H1 (cell line): ENCODE measurements at regions not wholly inside any gene's neighbourhood (a gene's known extent, or its start where the extent isn't known, plus 50 kb on each side); places are given as distances from the start of the nearest gene placed in this dataset.

Experiments used
- CTCF ChIA-PET: fragments of 300-600 bp; sonication (Branson Sonifier 250); formaldehyde crosslinking; loops from one replicate; lab custom pipeline; 2021; ENCODE audit not compliant: partially characterized antibody; lab: Charles Lee
- POLR2A ChIA-PET: fragments of 300-600 bp; sonication (Branson Sonifier 250); formaldehyde crosslinking; loops from one replicate; lab custom pipeline; 2021; ENCODE audit warnings: inconsistent platforms; ENCODE audit not compliant: partially characterized antibody; lab: Charles Lee
- DNase-seq, 2 experiments: peaks; one replicate each; pipeline versions ENCODE4 v3.0.0 to v3.0.0-alpha.2; 2010 to 2022; ENCODE audit warnings: low spot score in 2 of 2, low read depth in 1 of 2, mixed read lengths in 1 of 2
- FAIRE-seq: peaks from 2 replicates; lab custom pipeline; 2011; peaks lifted over from hg19 to GRCh38; lab: Jason Lieb, UNC
- H2AFZ ChIP-seq: 2 replicates; pipeline ENCODE4 v1.8.1; 2012; ENCODE audit warnings: low read length, inconsistent platforms
- H2AK5ac ChIP-seq: 2 replicates; pipeline ENCODE4 v1.6.1; 2013; ENCODE audit warnings: low read depth, low read length
- H2BK120ac ChIP-seq: replicated peaks from 2 replicates; pipeline ENCODE3; 2013; ENCODE audit warnings: low read depth, low read length, inconsistent platforms
- H2BK12ac ChIP-seq: 2 replicates; pipeline ENCODE4 v1.6.1; 2013; ENCODE audit warnings: low read depth, low read length
- H2BK15ac ChIP-seq: 2 replicates; pipeline ENCODE4 v1.6.1; 2013; ENCODE audit warnings: low read length
- H2BK20ac ChIP-seq: 2 replicates; pipeline ENCODE4 v1.6.1; 2013; ENCODE audit warnings: low read length
- H2BK5ac ChIP-seq: 2 replicates; pipeline ENCODE4 v1.6.1; 2013; ENCODE audit warnings: low read depth, low read length
- H3K14ac ChIP-seq: 2 replicates; pipeline ENCODE4 v1.6.1; 2013; ENCODE audit warnings: inconsistent platforms; ENCODE audit not compliant: insufficient read length
- H3K18ac ChIP-seq: 2 replicates; pipeline ENCODE4 v1.6.1; 2013; ENCODE audit warnings: low read length; ENCODE audit errors: extremely low read depth
- H3K23ac ChIP-seq: 2 replicates; pipeline ENCODE4 v1.6.1; 2013; ENCODE audit warnings: inconsistent platforms; ENCODE audit not compliant: insufficient read length
- H3K23me2 ChIP-seq: 2 replicates; pipeline ENCODE4 v1.6.1; 2013; ENCODE audit warnings: low read depth, low read length
- H3K27ac ChIP-seq: 2 replicates; pipeline ENCODE4 v1.6.1; 2011; ENCODE audit warnings: low read depth, low read length, inconsistent platforms
- H3K27me3 ChIP-seq, 4 experiments: replicated peaks in 1 of 4; 1 replicate in 1 of 4; 2 replicates in 3 of 4; pipeline versions ENCODE4 v1.6.1 to v1.8.1; 2011 to 2013; ENCODE audit warnings: low read length in 3 of 4, mild to moderate bottlenecking in 3 of 4, inconsistent platforms in 2 of 4, mixed read lengths in 2 of 4, moderate library complexity in 1 of 4; ENCODE audit not compliant: control insufficient read depth in 3 of 4, insufficient read depth in 3 of 4; ENCODE audit errors: extremely low read depth in 1 of 4
- H3K36me3 ChIP-seq, 4 experiments: 2 replicates each; pipeline versions ENCODE4 v1.6.1 to v1.8.1; 2011 to 2013; ENCODE audit warnings: mild to moderate bottlenecking in 4 of 4, low read length in 3 of 4, moderate library complexity in 2 of 4, control low read depth in 1 of 4, inconsistent platforms in 1 of 4; ENCODE audit not compliant: insufficient read depth in 4 of 4, control insufficient read depth in 2 of 4
- H3K4ac ChIP-seq: replicated peaks from 2 replicates; pipeline ENCODE3; 2013; ENCODE audit warnings: low read length, low read depth, mixed read lengths, inconsistent platforms; ENCODE audit not compliant: insufficient read length
- H3K4me1 ChIP-seq, 4 experiments: replicated peaks in 1 of 4; 1 replicate in 1 of 4; 2 replicates in 3 of 4; pipeline versions ENCODE4 v1.6.1 to v1.8.1; 2011 to 2013; ENCODE audit warnings: low read length in 3 of 4, inconsistent platforms in 2 of 4, mixed read lengths in 1 of 4; ENCODE audit not compliant: insufficient read depth in 4 of 4, control insufficient read depth in 3 of 4
- H3K4me2 ChIP-seq, 2 experiments: 2 replicates each; pipeline versions ENCODE4 v1.6.1 to v1.8.1; 2011 to 2013; ENCODE audit warnings: low read depth in 2 of 2, low read length in 2 of 2, control low read depth in 1 of 2, inconsistent platforms in 1 of 2, mild to moderate bottlenecking in 1 of 2; ENCODE audit not compliant: insufficient read depth in 1 of 2
- H3K4me3 ChIP-seq, 4 experiments: fragments of 200-600, 300-600 bp in 1 of 4; sonication (generic), shearing (Covaris generic), sonication (Bioruptor Twin) in 1 of 4; 2 replicates each; pipeline versions ENCODE4 v1.5.1 to v1.8.1; 2011 to 2016; ENCODE audit warnings: low read length in 4 of 4, low read depth in 3 of 4, control low read depth in 2 of 4, inconsistent platforms in 2 of 4, mild to moderate bottlenecking in 2 of 4, mixed read lengths in 1 of 4, moderate library complexity in 1 of 4; ENCODE audit not compliant: insufficient read depth in 2 of 4; ENCODE audit errors: extremely low read depth in 1 of 4
- H3K56ac ChIP-seq: replicated peaks from 2 replicates; pipeline ENCODE3; 2013; ENCODE audit warnings: low read depth, mild to moderate bottlenecking, mixed read lengths, low read length, inconsistent platforms; ENCODE audit not compliant: insufficient read length
- H3K79me1 ChIP-seq: 2 replicates; pipeline ENCODE4 v1.6.1; 2013; ENCODE audit warnings: low read depth, low read length, control low read depth
- H3K79me2 ChIP-seq, 2 experiments: 2 replicates each; pipeline versions ENCODE4 v1.6.1 to v1.8.1; 2012 to 2013; ENCODE audit warnings: low read length in 2 of 2, mild to moderate bottlenecking in 2 of 2, inconsistent platforms in 1 of 2; ENCODE audit not compliant: insufficient read depth in 2 of 2, control insufficient read depth in 1 of 2
- H3K9ac ChIP-seq, 4 experiments: replicated peaks in 1 of 4; 1 replicate in 1 of 4; 2 replicates in 3 of 4; pipeline versions ENCODE4 v1.6.1 to v1.8.1; 2011 to 2013; ENCODE audit warnings: low read depth in 3 of 4, low read length in 3 of 4, control low read depth in 2 of 4, mild to moderate bottlenecking in 2 of 4, moderate library complexity in 2 of 4, inconsistent platforms in 1 of 4; ENCODE audit errors: extremely low read depth in 1 of 4
- H3K9me3 ChIP-seq, 2 experiments: 2 replicates each; pipeline versions ENCODE4 v1.6.1 to v1.8.1; 2012 to 2013; ENCODE audit warnings: mild to moderate bottlenecking in 2 of 2, moderate library complexity in 2 of 2, control low read depth in 1 of 2, inconsistent platforms in 1 of 2, low read depth in 1 of 2, low read length in 1 of 2, mixed read lengths in 1 of 2; ENCODE audit not compliant: insufficient read depth in 2 of 2
- H4K20me1 ChIP-seq, 2 experiments: replicated peaks in 1 of 2; 2 replicates each; pipeline versions ENCODE3 to v1.8.1; 2011 to 2013; ENCODE audit warnings: inconsistent platforms in 2 of 2, low read length in 2 of 2, mild to moderate bottlenecking in 1 of 2; ENCODE audit not compliant: insufficient read depth in 2 of 2, control insufficient read depth in 1 of 2
- H4K5ac ChIP-seq: 2 replicates; pipeline ENCODE4 v1.6.1; 2013; ENCODE audit warnings: low read length, low read depth, mixed read lengths, inconsistent platforms; ENCODE audit not compliant: insufficient read length
- H4K8ac ChIP-seq: 2 replicates; pipeline ENCODE4 v1.8.0; 2013; ENCODE audit warnings: mild to moderate bottlenecking, moderate library complexity, low read length, inconsistent platforms; ENCODE audit not compliant: insufficient read depth; ENCODE audit errors: extremely low read depth
- H4K91ac ChIP-seq: replicated peaks from 2 replicates; pipeline ENCODE3; 2013; ENCODE audit warnings: low read length, mixed read lengths, inconsistent platforms; ENCODE audit not compliant: insufficient read length
- ASH2L ChIP-seq: fragments of 200-600, 300-600 bp; sonication (generic); IDR thresholded peaks from one replicate; pipeline ENCODE4 v1.7.1; 2017; ENCODE audit warnings: low read length
- EZH2 ChIP-seq: fragments of 200-600 bp; sonication (generic); IDR thresholded peaks from 2 replicates; pipeline ENCODE4 v1.7.1; 2012; ENCODE audit warnings: low read depth, mild to moderate bottlenecking, moderate library complexity, low read length, inconsistent platforms; ENCODE audit not compliant: severe bottlenecking
- POLR2A ChIP-seq, 2 experiments: IDR thresholded peaks; 1 replicate in 1 of 2; 2 replicates in 1 of 2; pipeline ENCODE4 v1.6.1; 2011; ENCODE audit warnings: low read depth in 2 of 2, low read length in 2 of 2, mild to moderate bottlenecking in 2 of 2; ENCODE audit errors: control extremely low read depth in 1 of 2
- POU5F1 ChIP-seq: IDR thresholded peaks from 2 replicates; pipeline ENCODE4 v1.6.1; 2011; ENCODE audit warnings: low read depth, mild to moderate bottlenecking, low read length, moderate library complexity
- SAP30 ChIP-seq: fragments of 300-600 bp; sonication (generic); IDR thresholded peaks from 2 replicates; pipeline ENCODE4 v1.7.1; 2012; ENCODE audit warnings: low read length, moderate library complexity, mild to moderate bottlenecking, inconsistent platforms; ENCODE audit not compliant: insufficient read depth, insufficient replicate concordance
- SIRT6 ChIP-seq: IDR thresholded peaks from one replicate; pipeline ENCODE4 v1.7.1; 2012; ENCODE audit warnings: low read length, inconsistent platforms
- SIX5 ChIP-seq: IDR thresholded peaks from 2 replicates; pipeline ENCODE4 v1.6.1; 2011; ENCODE audit warnings: mild to moderate bottlenecking, low read depth, low read length
- WGBS, 2 experiments: shearing (Covaris generic) in 1 of 2; methylation state at CpG; one replicate each; pipeline versions ENCODE4 v1.1.6 to v1.1.7; 2013 to 2015; ENCODE audit warnings: low lambda C conversion rate in 2 of 2, mixed read lengths in 2 of 2, inconsistent platforms in 1 of 2, low coverage in 1 of 2, missing lambda C conversion rate in 1 of 2; ENCODE audit not compliant: insufficient replicate concordance in 2 of 2, insufficient coverage in 1 of 2, insufficient read length in 1 of 2; ENCODE audit errors: extremely low coverage in 1 of 2, missing lambda C conversion rate in 1 of 2; 5-methylcytosine and 5-hydroxymethylcytosine counted together
- TF ChIP-seq, protein P1 (sequence below), 3 experiments: IDR thresholded peaks; 1 replicate in 2 of 3; 2 replicates in 1 of 3; pipeline versions ENCODE4 v1.5.1 to v1.6.1; 2011; ENCODE audit warnings: low read length in 3 of 3, mild to moderate bottlenecking in 3 of 3, inconsistent platforms in 2 of 3, low read depth in 1 of 3, moderate library complexity in 1 of 3; ENCODE audit not compliant: insufficient read depth in 1 of 3; ENCODE audit errors: control extremely low read depth in 1 of 3

DNA sequence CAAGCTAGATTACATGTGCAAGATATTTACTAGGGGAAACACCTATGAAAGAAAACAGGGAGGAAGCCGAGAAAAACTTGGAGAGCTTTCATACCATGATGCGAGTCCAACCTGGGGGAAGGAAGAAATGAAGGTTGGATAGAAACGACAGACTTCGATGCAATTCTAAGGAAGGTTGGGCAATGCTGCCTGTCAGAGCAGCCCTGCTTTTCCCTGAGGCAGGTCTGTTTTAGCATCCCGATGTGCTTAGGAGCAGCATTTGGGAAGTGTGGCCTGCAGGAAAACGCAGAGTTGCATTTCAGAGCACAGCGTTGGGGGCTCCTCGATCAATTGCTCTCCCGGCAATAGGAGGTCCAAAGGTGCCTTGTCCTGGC, 91.9 kb upstream of the DTNBP1 start:
- no peaks in the 10 kb centered on the region for H4K20me1 ChIP-seq
- H3K4me1 ChIP-seq, result no peaks in the 10 kb centered on the region; a peak in 1 of 7 replicates
- no peak overlapping the region for H3K4me3 ChIP-seq
- no peak for FAIRE-seq
- no peaks in the 10 kb centered on the region for H3K79me2 ChIP-seq
- H4K5ac ChIP-seq, result no peak overlapping the region
- no peak overlapping the region for H2BK5ac ChIP-seq
- no peak overlapping the region for H2BK12ac ChIP-seq
- TF ChIP-seq SIX5 (no peak), POU5F1 (no peak), ASH2L (no peak), EZH2 (no peak), SIRT6 (no peak), POLR2A (IDR thresholded peaks at IDR 0.05; ENCODE audit: control extremely low read depth in 1 of 2, low read depth in 2 of 2, low read length in 2 of 2) (no peak), SAP30 (no peak)
- TF ChIP-seq, protein P1, sequence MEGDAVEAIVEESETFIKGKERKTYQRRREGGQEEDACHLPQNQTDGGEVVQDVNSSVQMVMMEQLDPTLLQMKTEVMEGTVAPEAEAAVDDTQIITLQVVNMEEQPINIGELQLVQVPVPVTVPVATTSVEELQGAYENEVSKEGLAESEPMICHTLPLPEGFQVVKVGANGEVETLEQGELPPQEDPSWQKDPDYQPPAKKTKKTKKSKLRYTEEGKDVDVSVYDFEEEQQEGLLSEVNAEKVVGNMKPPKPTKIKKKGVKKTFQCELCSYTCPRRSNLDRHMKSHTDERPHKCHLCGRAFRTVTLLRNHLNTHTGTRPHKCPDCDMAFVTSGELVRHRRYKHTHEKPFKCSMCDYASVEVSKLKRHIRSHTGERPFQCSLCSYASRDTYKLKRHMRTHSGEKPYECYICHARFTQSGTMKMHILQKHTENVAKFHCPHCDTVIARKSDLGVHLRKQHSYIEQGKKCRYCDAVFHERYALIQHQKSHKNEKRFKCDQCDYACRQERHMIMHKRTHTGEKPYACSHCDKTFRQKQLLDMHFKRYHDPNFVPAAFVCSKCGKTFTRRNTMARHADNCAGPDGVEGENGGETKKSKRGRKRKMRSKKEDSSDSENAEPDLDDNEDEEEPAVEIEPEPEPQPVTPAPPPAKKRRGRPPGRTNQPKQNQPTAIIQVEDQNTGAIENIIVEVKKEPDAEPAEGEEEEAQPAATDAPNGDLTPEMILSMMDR (IDR thresholded peaks at IDR 0.05; ENCODE audit: control extremely low read depth in 1 of 3, insufficient read depth in 1 of 3, low read depth in 1 of 3, low read length in 3 of 3), result no peak
- TF ChIP-seq, all 59 proteins: peak for 0
- no peak overlapping the region for H2BK15ac ChIP-seq
- ChIA-PET POLR2A (interaction anchor here (0.8 to 1.2 kb wide), 2 partner anchors 24 to 374 kb away, joined by 3 to 5 read pairs; partner anchors contain the start of gene MYLIP), CTCF (interaction anchor here (0.7 to 2.6 kb wide), 6 partner anchors 10 to 450 kb away, joined by 3 to 8 read pairs (median 4); no protein-coding TSS in a partner anchor)
- H3K23me2 ChIP-seq, result no peaks in the 10 kb centered on the region
- H2AFZ ChIP-seq, result no peak overlapping the region
- H3K36me3 ChIP-seq, result 0 out of 8 replicates have a peak, but pooled peaks cover 0 to 2% (median 0%) of the 10 kb centered on the region in 4 experiments
- no peak overlapping the region for H2BK20ac ChIP-seq
- no peak overlapping the region for H2BK120ac ChIP-seq
- no peaks in the 10 kb centered on the region for H3K79me1 ChIP-seq
- no peak overlapping the region for H3K4me2 ChIP-seq
- no peak overlapping the region for H3K4ac ChIP-seq
- H3K14ac ChIP-seq, result no peak overlapping the region
- peak overlapping the region; percentile 1; the same call in 1 of the 2 replicates for H2AK5ac ChIP-seq
- no peak overlapping the region for H3K27ac ChIP-seq
- H3K9ac ChIP-seq, result no peak overlapping the region
- no peak for DNase-seq
- no peak overlapping the region for H3K18ac ChIP-seq
- H3K9me3 ChIP-seq, result peaks cover 0 to 7% of the 10 kb centered on the region in 2 experiments; a peak in 1 of 4 replicates
- H4K91ac ChIP-seq, result no peak overlapping the region
- H4K8ac ChIP-seq, result no peak overlapping the region
- 96% methylated on average over 9 of the region's 9 CpGs; no CpG with 5 or more reads in 1 of the 2 experiments for WGBS, 2 experiments
- H3K27me3 ChIP-seq, result no peaks in the 10 kb centered on the region; a peak in 1 of 7 replicates
- H3K56ac ChIP-seq, result no peak overlapping the region
- H3K23ac ChIP-seq, result no peak overlapping the region
